Stomach (tissue), 8 donors: ENCODE measurements at regions not wholly inside any gene's neighbourhood (a gene's known extent, or its start where the extent isn't known, plus 50 kb on each side); places are given as distances from the start of the nearest gene placed in this dataset.
A peak's percentile ranks its signal among the peaks of the same experiment; 100 is the strongest.

Experiments used
- DNase-seq, 2 donors: peaks; one replicate each; pipeline versions ENCODE4 v3.0.0 to v3.0.0-alpha.2; 2013 to 2019
- H3K27ac ChIP-seq, 5 donors: fragments of 200-600 bp in 4 of 5; sonication (generic) in 4 of 5; one replicate each; pipeline ENCODE4 v1.5.1; 2013 to 2019; ENCODE audit warnings: mild to moderate bottlenecking in 1 of 5, moderate library complexity in 1 of 5
- H3K27me3 ChIP-seq, 3 donors: fragments of 200-600 bp; sonication (generic); one replicate each; pipeline ENCODE4 v1.5.1; 2017 to 2019; ENCODE audit warnings: mixed run types in 1 of 3
- H3K36me3 ChIP-seq, 4 donors: fragments of 200-600 bp; sonication (generic); 1 replicate in 3 of 4; 2 replicates in 1 of 4; pipeline ENCODE4 v1.5.1; 2016 to 2019
- H3K4me1 ChIP-seq, 4 donors: fragments of 200-600 bp; sonication (generic); one replicate each; pipeline ENCODE4 v1.5.1; 2016 to 2019
- H3K4me3 ChIP-seq, 4 donors: fragments of 200-600 bp; sonication (generic) in 3 of 4; one replicate each; pipeline ENCODE4 v1.5.1; 2016 to 2019; ENCODE audit warnings: mild to moderate bottlenecking in 1 of 4
- H3K9me3 ChIP-seq, 4 donors: fragments of 200-600 bp; sonication (generic); one replicate each; pipeline ENCODE4 v1.5.1; 2016 to 2019
- CTCF ChIP-seq, 7 experiments: fragments of 450-650 bp in 4 of 7; fragments of 200-600 bp in 3 of 7; sonication (generic) in 3 of 7; IDR thresholded peaks; one replicate each; pipeline ENCODE4 v1.5.1; 2016 to 2019; ENCODE audit warnings: antibody characterized with exemption in 7 of 7, control low read depth in 2 of 7, mild to moderate bottlenecking in 1 of 7
- EP300 ChIP-seq: sonication (generic); formaldehyde crosslinking; IDR thresholded peaks from one replicate; pipeline ENCODE4 v1.6.1; 2017; ENCODE audit warnings: antibody characterized with exemption
- POLR2A ChIP-seq, 4 donors: fragments of 450-650 bp; IDR thresholded peaks; one replicate each; pipeline ENCODE4 v1.6.1; 2016; ENCODE audit warnings: antibody characterized with exemption in 4 of 4, control low read depth in 2 of 4, mild to moderate bottlenecking in 1 of 4, moderate library complexity in 1 of 4
- POLR2AphosphoS5 ChIP-seq, 3 donors: sonication (generic); formaldehyde crosslinking; IDR thresholded peaks; one replicate each; pipeline ENCODE4 v1.6.1; 2016; ENCODE audit warnings: antibody characterized with exemption in 3 of 3
- WGBS, 5 donors: extraction: QIAGEN DNeasy Blood & Tissue Kit in 3 of 5; methylation state at CpG; one replicate each; pipeline versions ENCODE4 v1.1.5 to v1.1.7; 2013 to 2018; 5-methylcytosine and 5-hydroxymethylcytosine counted together
- intact Hi-C: fragments of 100-400 bp; cut with DNase I; formaldehyde crosslinking; loops from one replicate; pipeline ENCODE4 v1.15.1; 2023; ENCODE audit warnings: low total_unique reads
- donor health status: healthy with polysubstance abuse.
- donor health status: Bipolar disorder and iron deficiency.
- donor health status: healthy.

- no peak for DNase-seq
- H3K27me3 ChIP-seq, result no peaks in the 10 kb centered on the region
- intact Hi-C loops, result no loop called here
These were observed 584.8 kb upstream of the INTU start for GRCh38 chr4:127047930-127048329.

GRCh38 chr4:127048376-127049044, 584.2 kb upstream of the INTU start:
- intact Hi-C loops, result no loop called here
- Histone ChIP-seq H3K4me3 (no peak overlapping the region), H3K4me1 (no peaks in the 10 kb centered on the region), H3K36me3 (no peaks in the 10 kb centered on the region), H3K27ac (no peak overlapping the region), H3K27me3 (no peaks in the 10 kb centered on the region), H3K9me3 (no peaks in the 10 kb centered on the region)
- no peak for TF ChIP-seq EP300
- TF ChIP-seq POLR2AphosphoS5 (IDR thresholded peaks at IDR 0.05), result no peak
- DNase-seq, result no peak
- WGBS, 5 donors, result 81 to 95% (median 92%) methylated on average over 3 of the region's 3 CpGs

More at GRCh38 chr4:127047930-127048329, 584.8 kb upstream of the INTU start:
- WGBS, 5 donors, result 23 to 37% (median 34%) methylated on average over 1 of the region's 1 CpG
- Histone ChIP-seq H3K9me3 (no peaks in the 10 kb centered on the region), H3K36me3 (no peaks in the 10 kb centered on the region), H3K4me3 (no peak overlapping the region), H3K4me1 (no peaks in the 10 kb centered on the region), H3K27ac (no peak overlapping the region)
- TF ChIP-seq CTCF (IDR thresholded peaks at IDR 0.05) (no peak), POLR2A (IDR thresholded peaks at IDR 0.05) (no peak), POLR2AphosphoS5 (IDR thresholded peaks at IDR 0.05) (no peak), EP300 (no peak)

GRCh38 chr4:127049526-127049925, 583.2 kb upstream of the INTU start:
- TF ChIP-seq POLR2A (IDR thresholded peaks at IDR 0.05) (no peak), POLR2AphosphoS5 (IDR thresholded peaks at IDR 0.05) (no peak), CTCF (IDR thresholded peaks at IDR 0.05) (no peak), EP300 (no peak)
- 44 to 59% (median 50%) methylated on average over 4 of the region's 4 CpGs for WGBS, 5 donors
- H3K9me3 ChIP-seq, result no peaks in the 10 kb centered on the region
- intact Hi-C loops, result no loop called here
- H3K27ac ChIP-seq, result no peak overlapping the region
- no peaks in the 10 kb centered on the region for H3K27me3 ChIP-seq
- H3K4me3 ChIP-seq, result no peak overlapping the region
- H3K36me3 ChIP-seq, result no peaks in the 10 kb centered on the region
- H3K4me1 ChIP-seq, result no peaks in the 10 kb centered on the region
- no peak for DNase-seq

GRCh38 chr4:127052742-127053141, 580.0 kb upstream of the INTU start:
- Histone ChIP-seq H3K4me3 (no peak overlapping the region), H3K27me3 (no peaks in the 10 kb centered on the region), H3K27ac (no peak overlapping the region), H3K4me1 (no peaks in the 10 kb centered on the region), H3K36me3 (no peaks in the 10 kb centered on the region), H3K9me3 (peaks cover 0 to 21% (median 12%) of the 10 kb centered on the region in 4 donors)
- no peak for DNase-seq
- intact Hi-C loops, result no loop called here
- TF ChIP-seq POLR2AphosphoS5 (IDR thresholded peaks at IDR 0.05) (no peak), EP300 (no peak), CTCF (IDR thresholded peaks at IDR 0.05) (no peak), POLR2A (IDR thresholded peaks at IDR 0.05) (no peak)
- 87 to 96% (median 89%) methylated on average over 1 of the region's 1 CpG for WGBS, 5 donors

DNA sequence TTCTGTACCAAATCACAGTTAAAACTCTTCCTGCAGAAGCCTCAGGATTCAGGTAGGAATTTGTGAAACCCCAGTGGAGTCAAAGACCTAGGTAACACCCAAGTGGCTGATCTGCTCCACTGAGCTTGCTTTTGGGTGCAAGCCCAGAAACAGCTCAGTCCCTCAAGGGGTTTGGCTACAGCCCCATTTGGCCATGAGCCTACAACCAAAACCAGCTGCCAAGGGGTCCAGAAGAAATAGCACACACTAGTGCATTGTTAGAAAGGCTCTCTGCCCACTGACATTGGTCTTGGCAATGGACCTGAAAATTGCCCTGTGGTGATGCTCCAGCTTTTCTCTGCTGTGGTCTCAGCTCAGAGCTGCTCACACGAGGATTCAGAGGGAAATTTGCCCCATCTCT, 577.4 kb upstream of the INTU start:
- TF ChIP-seq POLR2A (IDR thresholded peaks at IDR 0.05), result no peak
- no peak for TF ChIP-seq CTCF (IDR thresholded peaks at IDR 0.05)
- TF ChIP-seq POLR2AphosphoS5 (IDR thresholded peaks at IDR 0.05), result no peak
- no peak for TF ChIP-seq EP300
- Histone ChIP-seq H3K27ac (no peak overlapping the region), H3K27me3 (no peaks in the 10 kb centered on the region), H3K9me3 (peaks cover 0 to 21% (median 12%) of the 10 kb centered on the region in 4 donors), H3K4me1 (no peaks in the 10 kb centered on the region), H3K36me3 (no peaks in the 10 kb centered on the region), H3K4me3 (no peak overlapping the region)
- peak in 1 of 2 donors; percentile 22 for DNase-seq
- WGBS, 5 donors, result 44 to 100% (median 50%) methylated on average over 1 of the region's 1 CpG
- intact Hi-C loops, result no loop called here
